Gastroesophageal sphincter (tissue), 4 donors: ENCODE measurements at regions not wholly inside any gene's neighbourhood (a gene's known extent, or its start where the extent isn't known, plus 50 kb on each side); places are given as distances from the start of the nearest gene placed in this dataset.

Experiments
- ATAC-seq: fragments of 150-250 bp; one replicate; pipeline ENCODE4 v1.9.1; 2016; ENCODE audit warnings: mild to moderate bottlenecking, moderate library complexity
- H3K27ac ChIP-seq, 4 donors: fragments of 200-600 bp; sonication (generic) in 3 of 4; 1 replicate in 3 of 4; 2 replicates in 1 of 4; pipeline ENCODE4 v1.5.1; 2016 to 2019
- H3K27me3 ChIP-seq: fragments of 200-600 bp; sonication (generic); one replicate; pipeline ENCODE4 v1.5.1; 2019
- H3K36me3 ChIP-seq, 2 donors: fragments of 200-600 bp; sonication (generic); one replicate each; pipeline ENCODE4 v1.5.1; 2019; ENCODE audit warnings: control low read depth in 1 of 2
- H3K4me1 ChIP-seq, 3 donors: fragments of 200-600 bp; sonication (generic); 1 replicate in 2 of 3; 2 replicates in 1 of 3; pipeline ENCODE4 v1.5.1; 2016 to 2019; ENCODE audit warnings: control low read depth in 2 of 3
- H3K4me3 ChIP-seq, 2 donors: fragments of 200-600 bp; sonication (generic); one replicate each; pipeline ENCODE4 v1.5.1; 2019; ENCODE audit warnings: mild to moderate bottlenecking in 1 of 2, moderate library complexity in 1 of 2
- H3K9me3 ChIP-seq, 3 donors: fragments of 200-600 bp; sonication (generic); one replicate each; pipeline ENCODE4 v1.5.1; 2017 to 2019; ENCODE audit warnings: control low read depth in 2 of 3
- EP300 ChIP-seq: sonication (generic); formaldehyde crosslinking; IDR thresholded peaks from one replicate; pipeline ENCODE4 v1.6.1; 2017; ENCODE audit warnings: antibody characterized with exemption, mild to moderate bottlenecking
- POLR2A ChIP-seq, 2 donors: fragments of 450-650 bp; IDR thresholded peaks; one replicate each; pipeline ENCODE4 v1.6.1; 2017; ENCODE audit warnings: antibody characterized with exemption in 2 of 2, mild to moderate bottlenecking in 2 of 2, moderate library complexity in 1 of 2
- POLR2AphosphoS5 ChIP-seq: sonication (generic); formaldehyde crosslinking; IDR thresholded peaks from one replicate; pipeline ENCODE4 v1.6.1; 2017; ENCODE audit warnings: antibody characterized with exemption
- WGBS, 2 donors: methylation state at CpG; one replicate each; pipeline ENCODE4 v1.1.5; 2018; ENCODE audit warnings: low coverage in 1 of 2; 5-methylcytosine and 5-hydroxymethylcytosine counted together
- TF ChIP-seq, protein P1 (sequence below), 4 experiments: fragments of 200-600 bp in 2 of 4; fragments of 450-650 bp in 2 of 4; sonication (generic) in 1 of 4; IDR thresholded peaks; one replicate each; pipeline ENCODE4 v1.5.1; 2017 to 2019; ENCODE audit warnings: antibody characterized with exemption in 4 of 4, mild to moderate bottlenecking in 2 of 4, moderate library complexity in 2 of 4

DNA sequence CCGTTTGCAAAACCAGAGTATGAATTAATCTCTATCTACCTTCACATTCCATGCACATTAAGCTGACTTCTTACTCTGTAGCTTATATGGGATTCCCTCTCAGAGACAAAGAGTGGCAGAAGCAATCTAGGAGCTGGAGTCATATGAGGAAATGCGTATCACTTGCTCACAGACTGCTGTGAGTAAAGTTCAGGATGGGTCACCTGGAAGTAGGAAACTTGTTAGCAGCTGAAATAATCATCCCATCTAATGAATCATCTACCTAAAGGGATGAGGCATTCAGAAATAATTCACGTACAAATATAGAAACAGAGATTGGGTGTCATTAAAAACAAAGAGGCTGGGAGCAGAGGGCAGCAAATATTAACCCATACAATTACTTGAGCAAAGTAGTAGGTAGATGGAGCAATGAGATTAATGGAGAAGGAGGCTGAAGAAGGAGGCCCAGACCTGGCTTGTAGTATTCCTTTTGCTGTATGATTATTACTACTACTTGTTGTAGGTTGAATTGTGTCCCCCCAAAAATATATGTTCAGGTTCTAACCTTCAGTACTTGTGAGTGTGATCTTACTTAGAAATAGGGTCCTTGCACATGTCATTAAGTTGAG lies 866.3 kb downstream of the ROBO2 start:
- Histone ChIP-seq H3K27ac (no peak overlapping the region), H3K4me3 (no peak overlapping the region), H3K27me3 (no peaks in the 10 kb centered on the region), H3K36me3 (no peaks in the 10 kb centered on the region), H3K9me3 (no peaks in the 10 kb centered on the region), H3K4me1 (no peaks in the 10 kb centered on the region)
- TF ChIP-seq POLR2A (IDR thresholded peaks at IDR 0.05) (no peak), EP300 (no peak), POLR2AphosphoS5 (no peak)
- TF ChIP-seq, protein P1, sequence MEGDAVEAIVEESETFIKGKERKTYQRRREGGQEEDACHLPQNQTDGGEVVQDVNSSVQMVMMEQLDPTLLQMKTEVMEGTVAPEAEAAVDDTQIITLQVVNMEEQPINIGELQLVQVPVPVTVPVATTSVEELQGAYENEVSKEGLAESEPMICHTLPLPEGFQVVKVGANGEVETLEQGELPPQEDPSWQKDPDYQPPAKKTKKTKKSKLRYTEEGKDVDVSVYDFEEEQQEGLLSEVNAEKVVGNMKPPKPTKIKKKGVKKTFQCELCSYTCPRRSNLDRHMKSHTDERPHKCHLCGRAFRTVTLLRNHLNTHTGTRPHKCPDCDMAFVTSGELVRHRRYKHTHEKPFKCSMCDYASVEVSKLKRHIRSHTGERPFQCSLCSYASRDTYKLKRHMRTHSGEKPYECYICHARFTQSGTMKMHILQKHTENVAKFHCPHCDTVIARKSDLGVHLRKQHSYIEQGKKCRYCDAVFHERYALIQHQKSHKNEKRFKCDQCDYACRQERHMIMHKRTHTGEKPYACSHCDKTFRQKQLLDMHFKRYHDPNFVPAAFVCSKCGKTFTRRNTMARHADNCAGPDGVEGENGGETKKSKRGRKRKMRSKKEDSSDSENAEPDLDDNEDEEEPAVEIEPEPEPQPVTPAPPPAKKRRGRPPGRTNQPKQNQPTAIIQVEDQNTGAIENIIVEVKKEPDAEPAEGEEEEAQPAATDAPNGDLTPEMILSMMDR (IDR thresholded peaks at IDR 0.05) = no peak
- no peak for ATAC-seq
- 75 to 85% methylated on average over 3 of the region's 3 CpGs for WGBS, 2 donors

- Histone ChIP-seq H3K27ac (no peak overlapping the region), H3K36me3 (no peaks in the 10 kb centered on the region), H3K9me3 (no peaks in the 10 kb centered on the region), H3K4me1 (no peaks in the 10 kb centered on the region), H3K4me3 (no peak overlapping the region), H3K27me3 (no peaks in the 10 kb centered on the region)
- WGBS, 2 donors = 61 to 69% methylated on average over 2 to 3 of the region's 3 CpGs
- TF ChIP-seq, protein P1 (IDR thresholded peaks at IDR 0.05) = no peak
- no peak for TF ChIP-seq POLR2AphosphoS5
- no peak for TF ChIP-seq EP300
- no peak for TF ChIP-seq POLR2A (IDR thresholded peaks at IDR 0.05)
- ATAC-seq = no peak
Observed at GRCh38 chr3:77913524-77914174, 873.8 kb downstream of the ROBO2 start.

DNA sequence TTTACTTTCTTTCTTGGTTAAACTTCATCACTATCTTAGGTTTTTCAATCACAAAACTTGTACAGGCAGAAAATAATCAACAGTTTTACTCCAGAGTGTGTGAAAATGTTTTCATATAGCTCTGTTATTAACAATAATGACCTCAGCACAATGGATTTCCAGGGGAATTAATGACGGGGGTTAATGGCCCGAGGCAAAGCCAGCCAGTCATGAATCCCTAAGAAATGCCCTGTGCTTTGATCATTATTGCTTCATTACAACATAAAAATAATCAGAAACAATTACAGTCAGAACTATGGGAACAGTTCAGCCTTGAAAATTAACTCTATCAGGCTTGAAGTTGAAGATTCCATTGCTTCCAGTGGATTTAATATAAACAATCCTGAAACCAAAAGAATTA lies 875.4 kb downstream of the ROBO2 start:
- ATAC-seq = no peak

GRCh38 chr3:77917225-77917624 lies 877.3 kb downstream of the ROBO2 start:
- Histone ChIP-seq H3K9me3 (peaks cover 0 to 20% (median 0%) of the 10 kb centered on the region in 3 donors), H3K27ac (no peak overlapping the region), H3K4me3 (no peak overlapping the region), H3K4me1 (no peaks in the 10 kb centered on the region), H3K27me3 (no peaks in the 10 kb centered on the region), H3K36me3 (no peaks in the 10 kb centered on the region)
- TF ChIP-seq POLR2AphosphoS5 (no peak), POLR2A (IDR thresholded peaks at IDR 0.05) (no peak), EP300 (no peak)
- 49 to 66% methylated on average over 2 of the region's 2 CpGs for WGBS, 2 donors
- no peak for ATAC-seq

More for the DNA sequence above, 875.4 kb downstream of the ROBO2 start:
- Histone ChIP-seq H3K9me3 (peaks cover 0 to 16% (median 0%) of the 10 kb centered on the region in 3 donors), H3K4me3 (no peak overlapping the region), H3K36me3 (no peaks in the 10 kb centered on the region), H3K4me1 (no peaks in the 10 kb centered on the region), H3K27ac (no peak overlapping the region), H3K27me3 (no peaks in the 10 kb centered on the region)
- TF ChIP-seq POLR2A (IDR thresholded peaks at IDR 0.05) (no peak), EP300 (no peak), POLR2AphosphoS5 (no peak)
- 57 to 73% methylated on average over 1 to 2 of the region's 2 CpGs for WGBS, 2 donors

GRCh38 chr3:77919244-77919643 lies 879.3 kb downstream of the ROBO2 start:
- Histone ChIP-seq H3K36me3 (no peaks in the 10 kb centered on the region), H3K9me3 (peaks cover 0 to 22% (median 0%) of the 10 kb centered on the region in 3 donors), H3K27ac (no peak overlapping the region), H3K4me3 (no peak overlapping the region), H3K4me1 (no peaks in the 10 kb centered on the region), H3K27me3 (no peaks in the 10 kb centered on the region)
- no peak for ATAC-seq
- no peak for TF ChIP-seq POLR2A (IDR thresholded peaks at IDR 0.05)
- TF ChIP-seq, protein P1 (IDR thresholded peaks at IDR 0.05) = no peak
- TF ChIP-seq POLR2AphosphoS5 = no peak
- TF ChIP-seq EP300 = no peak
